OCI-LY7 (cell line): ENCODE measurements at regions not wholly inside any gene's neighbourhood (a gene's known extent, or its start where the extent isn't known, plus 50 kb on each side); places are given as distances from the start of the nearest gene placed in this dataset.

Source experiments
- BruUV-seq: library from RNA; stranded (reverse); fragments of 400-500 nt; replicated peaks from 2 replicates; lab custom pipeline; 2021; lab: Mats Ljungman, UMichigan
- CTCF ChIA-PET: fragments of 300-600 bp; sonication (Branson Sonifier 250); formaldehyde crosslinking; loops from one replicate; lab custom pipeline; 2022; ENCODE audit warnings: antibody characterized with exemption; ENCODE audit not compliant: unreplicated experiment; lab: Charles Lee
- POLR2A ChIA-PET: fragments of 300-600 bp; sonication (Branson Sonifier 250); formaldehyde crosslinking; loops from one replicate; lab custom pipeline; 2022; ENCODE audit warnings: antibody characterized with exemption; lab: Charles Lee
- DNase-seq: peaks from one replicate; pipeline ENCODE4 v3.0.0-alpha.2; 2015; ENCODE audit warnings: low spot score
- H2AFZ ChIP-seq: fragments of 200-600 bp; sonication (generic), shearing (Covaris generic); 2 replicates; pipeline ENCODE4 v1.6.1; 2014; ENCODE audit warnings: mild to moderate bottlenecking, antibody characterized with exemption, low read length, moderate library complexity
- H3K27ac ChIP-seq: fragments of 200-600 bp; sonication (generic); 2 replicates; pipeline ENCODE4 v1.5.1; 2014; ENCODE audit warnings: mixed run types, low read depth, mild to moderate bottlenecking, moderate library complexity, low read length, inconsistent platforms; ENCODE audit not compliant: poor library complexity, severe bottlenecking
- H3K36me3 ChIP-seq: fragments of 200-600 bp; sonication (generic); 2 replicates; pipeline ENCODE4 v1.6.1; 2014; ENCODE audit warnings: mild to moderate bottlenecking, antibody characterized with exemption, low read length, moderate library complexity, mixed read lengths; ENCODE audit not compliant: insufficient read depth
- H3K4me1 ChIP-seq: fragments of 200-600 bp; sonication (generic); 2 replicates; pipeline ENCODE4 v1.5.1; 2014; ENCODE audit warnings: mild to moderate bottlenecking, low read length; ENCODE audit not compliant: insufficient read depth, poor library complexity, severe bottlenecking
- H3K4me2 ChIP-seq: fragments of 200-600 bp; sonication (generic); 2 replicates; pipeline ENCODE4 v1.6.1; 2014; ENCODE audit warnings: mild to moderate bottlenecking, low read length
- H3K4me3 ChIP-seq: fragments of 200-600 bp; sonication (generic); 2 replicates; pipeline ENCODE4 v1.5.1; 2014; ENCODE audit warnings: mild to moderate bottlenecking, low read depth, low read length; ENCODE audit not compliant: poor library complexity, severe bottlenecking
- H3K79me2 ChIP-seq: fragments of 200-600 bp; sonication (generic); 2 replicates; pipeline ENCODE4 v1.6.1; 2016; ENCODE audit warnings: low read depth, mild to moderate bottlenecking, low read length, moderate library complexity, mixed read lengths; ENCODE audit not compliant: insufficient read depth
- H3K9me2 ChIP-seq: fragments of 200-600 bp; sonication (generic); 2 replicates; pipeline ENCODE4 v1.6.1; 2016; ENCODE audit warnings: mild to moderate bottlenecking, low read length, mixed read lengths; ENCODE audit not compliant: insufficient read depth
- H3K9me3 ChIP-seq: fragments of 200-600 bp; sonication (generic); 2 replicates; pipeline ENCODE4 v1.6.1; 2014; ENCODE audit warnings: mild to moderate bottlenecking, mixed run types, low read length, mixed read lengths
- H4K20me1 ChIP-seq: fragments of 200-600 bp; sonication (generic); 2 replicates; pipeline ENCODE4 v1.6.1; 2014; ENCODE audit warnings: mild to moderate bottlenecking, antibody characterized with exemption, low read length, moderate library complexity, mixed read lengths; ENCODE audit not compliant: insufficient read depth
- EZH2phosphoT487 ChIP-seq: fragments of 200-600 bp; sonication (generic); IDR thresholded peaks from 2 replicates; pipeline ENCODE4 v1.6.1; 2018; ENCODE audit warnings: low read depth, borderline replicate concordance, mild to moderate bottlenecking, mixed run types, antibody characterized with exemption, low read length, moderate library complexity, mixed read lengths
- intact Hi-C: fragments of 100-400 bp; cut with micrococcal nuclease; formaldehyde crosslinking; loops from one replicate; pipeline ENCODE4 v1.10.0; 2022; ENCODE audit not compliant: unreplicated experiment
- TF ChIP-seq, protein P1 (sequence below): fragments of 200-600 bp; sonication (generic); conservative IDR thresholded peaks from 2 replicates; pipeline ENCODE4 v1.5.1; 2014; ENCODE audit warnings: mild to moderate bottlenecking, antibody characterized with exemption, low read length, moderate library complexity, mixed read lengths

DNA sequence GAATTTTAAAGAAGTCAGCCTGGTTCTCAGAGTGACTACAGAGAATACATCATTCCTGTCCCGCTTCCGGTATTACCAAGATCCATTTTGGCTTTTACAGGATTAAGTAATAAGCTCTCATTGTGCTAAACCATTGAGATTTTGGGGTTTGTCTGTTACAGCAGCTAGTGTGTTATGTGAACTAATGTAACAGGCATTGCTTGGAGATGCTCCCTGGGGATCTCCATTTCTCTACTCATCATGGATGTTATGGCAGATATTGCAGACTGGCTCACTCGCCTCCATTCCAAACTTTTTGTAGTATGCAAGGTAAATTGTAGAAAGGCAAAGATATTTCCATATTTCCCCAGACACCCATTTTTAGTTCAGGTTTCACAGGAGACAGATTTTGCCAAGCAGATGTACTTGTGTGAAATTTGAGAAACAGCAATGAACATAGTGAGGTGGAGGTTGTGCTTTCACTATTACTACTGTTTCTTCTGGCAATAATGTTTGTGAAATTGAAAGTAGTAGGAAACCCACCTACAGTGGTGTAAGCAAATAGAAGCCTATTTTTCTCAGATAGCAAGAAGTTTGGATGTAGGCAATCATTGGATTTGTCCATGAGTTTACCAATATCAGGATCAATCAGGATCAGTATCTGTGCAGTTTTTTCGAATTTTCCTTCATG is 177.1 kb upstream of the GALNT15 start:
- Histone ChIP-seq H3K4me3 (no peak overlapping the region), H3K9me3 (no peaks in the 10 kb centered on the region), H3K36me3 (no peaks in the 10 kb centered on the region), H3K4me2 (no peak overlapping the region), H3K9me2 (no peaks in the 10 kb centered on the region), H2AFZ (no peak overlapping the region), H4K20me1 (no peaks in the 10 kb centered on the region; the same call in 1 of the 2 replicates), H3K27ac (no peak overlapping the region), H3K79me2 (no peaks in the 10 kb centered on the region), H3K4me1 (no peaks in the 10 kb centered on the region)
- intact Hi-C loops = no loop called here
- ChIA-PET CTCF (no interaction called here), POLR2A (no interaction called here)
- BruUV-seq = no TSS peak
- no peak for DNase-seq
- no peak for TF ChIP-seq EZH2phosphoT487
- TF ChIP-seq, protein P1, sequence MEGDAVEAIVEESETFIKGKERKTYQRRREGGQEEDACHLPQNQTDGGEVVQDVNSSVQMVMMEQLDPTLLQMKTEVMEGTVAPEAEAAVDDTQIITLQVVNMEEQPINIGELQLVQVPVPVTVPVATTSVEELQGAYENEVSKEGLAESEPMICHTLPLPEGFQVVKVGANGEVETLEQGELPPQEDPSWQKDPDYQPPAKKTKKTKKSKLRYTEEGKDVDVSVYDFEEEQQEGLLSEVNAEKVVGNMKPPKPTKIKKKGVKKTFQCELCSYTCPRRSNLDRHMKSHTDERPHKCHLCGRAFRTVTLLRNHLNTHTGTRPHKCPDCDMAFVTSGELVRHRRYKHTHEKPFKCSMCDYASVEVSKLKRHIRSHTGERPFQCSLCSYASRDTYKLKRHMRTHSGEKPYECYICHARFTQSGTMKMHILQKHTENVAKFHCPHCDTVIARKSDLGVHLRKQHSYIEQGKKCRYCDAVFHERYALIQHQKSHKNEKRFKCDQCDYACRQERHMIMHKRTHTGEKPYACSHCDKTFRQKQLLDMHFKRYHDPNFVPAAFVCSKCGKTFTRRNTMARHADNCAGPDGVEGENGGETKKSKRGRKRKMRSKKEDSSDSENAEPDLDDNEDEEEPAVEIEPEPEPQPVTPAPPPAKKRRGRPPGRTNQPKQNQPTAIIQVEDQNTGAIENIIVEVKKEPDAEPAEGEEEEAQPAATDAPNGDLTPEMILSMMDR = no peak

DNA sequence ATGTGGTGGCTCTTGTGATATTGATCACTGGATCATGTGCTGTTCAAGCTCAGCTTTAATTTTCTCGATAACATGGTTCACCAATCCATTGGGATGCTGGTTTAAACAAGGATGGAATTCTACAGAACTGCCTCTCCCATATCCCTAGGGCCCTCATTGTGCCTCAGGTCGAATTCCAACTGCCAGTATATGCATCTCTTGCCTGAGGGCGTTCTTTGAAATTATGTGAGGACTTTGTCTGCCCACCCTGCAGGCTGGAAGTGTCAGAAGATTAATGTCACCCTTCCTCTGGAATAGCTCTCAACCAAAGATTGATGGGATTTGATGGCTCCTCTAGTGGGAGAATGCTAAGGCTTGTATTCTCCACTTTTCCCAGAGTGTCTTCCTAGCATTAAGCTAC is 175.6 kb upstream of the GALNT15 start:
- H3K9me2 ChIP-seq = no peaks in the 10 kb centered on the region
- no peaks in the 10 kb centered on the region for H3K79me2 ChIP-seq
- no peak for TF ChIP-seq EZH2phosphoT487
- TF ChIP-seq, protein P1 = no peak
- H3K27ac ChIP-seq = no peak overlapping the region
- POLR2A ChIA-PET = interaction anchor here (0.5 kb wide), 1 partner anchor 169 kb away, joined by 5 read pairs; no protein-coding TSS in a partner anchor
- H3K4me1 ChIP-seq = no peaks in the 10 kb centered on the region
- DNase-seq = no peak
- intact Hi-C loops = no loop called here
- H2AFZ ChIP-seq = no peak overlapping the region
- BruUV-seq = no TSS peak
- H4K20me1 ChIP-seq = no peaks in the 10 kb centered on the region; the same call in 1 of the 2 replicates
- H3K36me3 ChIP-seq = no peaks in the 10 kb centered on the region
- H3K4me3 ChIP-seq = no peak overlapping the region
- CTCF ChIA-PET = no interaction called here
- no peak overlapping the region for H3K4me2 ChIP-seq
- no peaks in the 10 kb centered on the region for H3K9me3 ChIP-seq

DNA sequence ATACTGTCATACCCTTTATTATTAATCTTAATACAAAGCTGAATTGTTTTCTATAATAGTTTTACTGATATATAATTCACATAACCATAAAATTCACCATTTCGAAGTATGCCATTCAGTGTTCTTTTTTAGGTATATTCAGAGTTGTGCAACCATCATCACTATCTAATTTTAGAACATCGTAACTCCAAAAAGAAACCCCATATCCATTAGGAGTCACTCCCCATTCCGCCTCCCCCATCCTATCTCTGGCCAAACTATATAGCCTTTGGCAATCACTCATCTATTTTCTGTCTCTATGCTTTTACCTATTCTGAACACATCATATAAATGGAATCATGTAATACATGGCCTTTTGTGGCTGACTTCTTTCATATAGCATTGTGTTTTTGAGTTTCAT is 169.7 kb upstream of the GALNT15 start:
- Histone ChIP-seq H3K9me2 (no peaks in the 10 kb centered on the region), H3K27ac (no peak overlapping the region), H3K79me2 (no peaks in the 10 kb centered on the region), H3K4me1 (no peaks in the 10 kb centered on the region), H3K4me2 (no peak overlapping the region), H3K9me3 (no peaks in the 10 kb centered on the region), H4K20me1 (no peaks in the 10 kb centered on the region), H3K36me3 (no peaks in the 10 kb centered on the region), H2AFZ (no peak overlapping the region), H3K4me3 (no peak overlapping the region)
- no peak for DNase-seq
- intact Hi-C loops = no loop called here
- no peak for TF ChIP-seq EZH2phosphoT487
- TF ChIP-seq, protein P1 = no peak
- ChIA-PET CTCF (no interaction called here), POLR2A (no interaction called here)
- no TSS peak for BruUV-seq
